ENCODE measurements at regions not wholly inside any gene's neighbourhood (a gene's known extent, or its start where the extent isn't known, plus 50 kb on each side); places are given as distances from the start of the nearest gene placed in this dataset.
A peak's percentile ranks its signal among the peaks of the same experiment; 100 is the strongest.
"Not testable (repeated sequence)": the region's sequence is repeated elsewhere in the genome, so short reads cannot be mapped to it uniquely, and the experiment has no call there.

DNA sequence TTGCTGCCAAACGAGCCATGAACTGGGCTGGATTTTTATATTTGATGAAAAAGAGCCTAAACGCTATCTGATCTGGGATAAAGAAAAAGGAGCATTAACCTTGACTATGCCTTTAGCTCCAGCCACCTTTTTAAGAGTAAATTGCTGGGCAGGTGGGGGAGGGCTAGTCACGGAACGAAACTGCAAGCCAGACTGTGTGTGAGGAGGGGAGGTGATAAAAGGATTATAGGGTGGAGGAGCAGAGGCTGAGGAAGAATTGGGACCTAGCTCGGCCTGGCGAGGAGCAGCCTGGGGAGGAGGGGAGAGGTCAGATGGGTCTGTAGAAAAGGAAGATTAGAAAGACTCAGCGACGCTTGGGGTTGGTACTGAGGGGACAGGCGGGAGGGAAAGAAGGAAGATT is 183.1 kb downstream of the CD83 start:
- H3K27ac ChIP-seq (ENCODE audit: extremely low read depth, low read depth, low read length); H3K4me1 ChIP-seq (ENCODE audit: control insufficient read depth, insufficient read depth, low read length); H3K36me3 ChIP-seq (ENCODE audit: control insufficient read depth in 2 of 2, insufficient read depth in 1 of 2, low read length in 2 of 2); H3K4me3 ChIP-seq (ENCODE audit: low read depth, low read length); POLR2A ChIA-PET; CTCF ChIA-PET; H3K9me3 ChIP-seq (ENCODE audit: control insufficient read depth, insufficient read depth, low read depth, low read length): not testable (repeated sequence)

DNA sequence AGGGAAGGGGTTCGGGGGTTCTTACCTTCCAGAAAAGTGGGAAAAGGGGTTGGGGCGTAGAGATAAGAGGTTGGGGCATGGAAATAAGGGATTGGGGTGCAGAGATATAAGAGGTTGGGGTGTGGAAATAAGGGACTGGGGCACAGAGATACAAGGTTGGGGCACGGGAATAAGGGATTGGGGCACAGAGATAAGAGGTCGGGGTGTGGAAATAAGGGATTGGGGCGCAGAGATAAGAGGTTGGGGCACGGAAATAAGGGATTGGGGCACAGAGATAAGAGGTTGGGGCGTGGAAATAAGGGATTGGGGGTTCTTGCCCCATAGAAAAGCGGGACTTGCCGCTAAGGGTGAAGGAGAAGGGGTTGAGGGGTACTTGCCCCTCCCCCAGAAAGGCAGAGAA is 183.9 kb downstream of the CD83 start:
- H3K27ac ChIP-seq (ENCODE audit: extremely low read depth, low read depth, low read length); POLR2A ChIA-PET; H3K36me3 ChIP-seq (ENCODE audit: control insufficient read depth in 2 of 2, insufficient read depth in 1 of 2, low read length in 2 of 2); CTCF ChIA-PET; H3K9me3 ChIP-seq (ENCODE audit: control insufficient read depth, insufficient read depth, low read depth, low read length); H3K4me3 ChIP-seq (ENCODE audit: low read depth, low read length); H3K4me1 ChIP-seq (ENCODE audit: control insufficient read depth, insufficient read depth, low read length): not testable (repeated sequence)

DNA sequence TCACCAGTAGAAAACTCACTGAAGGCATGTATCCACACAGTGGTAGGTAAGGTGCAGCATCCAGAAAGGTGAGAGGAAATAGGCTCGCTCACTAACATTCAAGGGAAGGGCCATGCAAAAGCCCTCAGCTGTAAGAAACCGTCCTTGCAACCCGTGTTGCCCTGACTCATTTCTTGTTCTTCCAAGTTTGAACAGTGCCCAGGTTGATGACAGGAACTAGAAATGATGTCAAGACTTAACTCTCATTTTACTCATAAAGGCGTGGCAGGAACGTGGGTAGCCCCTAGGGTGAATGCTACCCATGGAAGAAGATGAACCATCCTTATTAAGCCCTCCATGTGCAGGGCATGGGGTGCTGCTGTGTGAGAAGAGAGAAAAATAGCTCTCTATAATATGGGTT is 187.6 kb downstream of the CD83 start:
- POLR2A ChIA-PET = no interaction called here
- TF ChIP-seq ZNF549 (tag by site-specific recombination; IDR thresholded peaks at IDR 0.05) (no peak), ZNF354C (tag by site-specific recombination; IDR thresholded peaks at IDR 0.05; ENCODE audit: borderline replicate concordance, low read depth) (no peak), GLI2 (tag by site-specific recombination; IDR thresholded peaks at IDR 0.05; ENCODE audit: borderline replicate concordance, low read depth) (no peak)
- H3K4me1 ChIP-seq (ENCODE audit: control insufficient read depth, insufficient read depth, low read length) = peaks cover 5% of the 10 kb centered on the region; the same call in 1 of the 2 replicates

DNA sequence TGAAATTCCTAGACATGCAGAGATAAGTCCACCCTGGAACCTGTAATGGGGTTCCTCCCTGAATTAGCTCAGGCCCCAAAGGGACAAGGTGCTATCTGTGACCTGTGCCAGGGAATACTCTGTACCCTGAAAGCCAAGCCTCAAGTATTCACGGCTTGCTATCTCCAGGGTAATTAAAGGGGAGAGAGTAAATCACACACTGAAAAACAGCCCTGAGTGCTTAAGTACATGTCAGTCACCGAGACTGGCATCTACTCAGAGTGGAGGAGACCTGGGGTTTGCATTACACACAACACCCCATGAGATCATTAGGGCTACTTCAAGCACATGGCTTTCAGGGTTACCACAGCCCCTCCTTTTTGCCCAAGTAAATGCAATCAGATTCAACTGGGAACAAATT is 188.1 kb downstream of the CD83 start:
- H3K36me3 ChIP-seq (ENCODE audit: control insufficient read depth in 2 of 2, insufficient read depth in 1 of 2, low read length in 2 of 2) = no peaks in the 10 kb centered on the region
- no peaks in the 10 kb centered on the region for H3K9me3 ChIP-seq (ENCODE audit: control insufficient read depth, insufficient read depth, low read depth, low read length)
- peak; percentile 46 for TF ChIP-seq SP7 (tag by site-specific recombination; IDR thresholded peaks at IDR 0.05)
- no peak for TF ChIP-seq KLF1 (tag by site-specific recombination; IDR thresholded peaks at IDR 0.05)
- ChIA-PET POLR2A (no interaction called here), CTCF (interaction anchor here (0.6 kb wide), 1 partner anchor 807 kb away, joined by 3 read pairs; no protein-coding TSS in a partner anchor)
- H3K27ac ChIP-seq (ENCODE audit: extremely low read depth, low read depth, low read length) = no peak overlapping the region
- peaks cover 5% of the 10 kb centered on the region; the same call in 1 of the 2 replicates for H3K4me1 ChIP-seq (ENCODE audit: control insufficient read depth, insufficient read depth, low read length)
- no peak overlapping the region for H3K4me3 ChIP-seq (ENCODE audit: low read depth, low read length)

More for the DNA sequence above, 187.6 kb downstream of the CD83 start:
- H3K36me3 ChIP-seq (ENCODE audit: control insufficient read depth in 2 of 2, insufficient read depth in 1 of 2, low read length in 2 of 2) = no peaks in the 10 kb centered on the region
- CTCF ChIA-PET = no interaction called here
- no peak overlapping the region for H3K27ac ChIP-seq (ENCODE audit: extremely low read depth, low read depth, low read length)
- no peak overlapping the region for H3K4me3 ChIP-seq (ENCODE audit: low read depth, low read length)
- no peaks in the 10 kb centered on the region for H3K9me3 ChIP-seq (ENCODE audit: control insufficient read depth, insufficient read depth, low read depth, low read length)

DNA sequence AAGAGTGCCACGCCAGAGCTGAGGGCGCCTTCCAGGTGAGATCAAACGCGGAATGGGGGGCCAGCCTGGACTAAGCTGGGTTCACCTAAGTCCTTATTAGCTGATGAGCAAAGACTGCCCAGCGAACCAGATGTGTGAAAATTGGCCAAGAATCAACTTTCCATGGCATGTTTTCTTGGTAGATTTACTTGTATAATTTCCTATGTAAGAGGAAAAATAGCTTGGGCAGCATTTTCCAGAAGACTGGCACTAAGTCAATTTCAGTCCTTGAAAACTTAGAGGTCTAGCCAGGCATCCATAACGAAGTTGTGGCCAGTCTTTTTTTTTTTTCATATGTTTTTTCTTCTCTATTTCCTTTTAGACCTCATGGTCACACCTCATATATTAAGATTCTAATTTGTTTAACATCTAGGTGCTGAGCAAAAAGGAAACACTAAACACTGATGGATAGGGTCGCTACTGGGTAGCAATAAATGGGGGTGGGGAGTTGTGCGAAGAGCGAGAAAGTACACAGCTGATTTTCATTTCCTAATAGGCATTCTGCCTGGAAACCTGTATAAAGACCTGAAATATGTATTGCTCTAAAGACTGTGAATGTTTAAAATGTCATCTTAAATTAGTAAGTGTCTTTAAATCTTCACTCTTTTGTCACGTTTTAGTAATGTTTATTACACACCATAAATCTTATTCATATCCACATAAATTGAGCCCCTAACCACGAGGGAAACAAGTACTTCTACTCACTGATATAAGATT is 188.8 kb downstream of the CD83 start:
- H3K4me3 ChIP-seq (ENCODE audit: low read depth, low read length) = no peak overlapping the region
- peaks cover 5% of the 10 kb centered on the region; the same call in 1 of the 2 replicates for H3K4me1 ChIP-seq (ENCODE audit: control insufficient read depth, insufficient read depth, low read length)
- ChIA-PET POLR2A (no interaction called here), CTCF (interaction anchor here (0.6 to 2.1 kb wide), 2 partner anchors 11 to 807 kb away, joined by 3 to 6 read pairs; no protein-coding TSS in a partner anchor)
- H3K9me3 ChIP-seq (ENCODE audit: control insufficient read depth, insufficient read depth, low read depth, low read length) = no peaks in the 10 kb centered on the region
- H3K27ac ChIP-seq (ENCODE audit: extremely low read depth, low read depth, low read length) = no peak overlapping the region
- no peaks in the 10 kb centered on the region for H3K36me3 ChIP-seq (ENCODE audit: control insufficient read depth in 2 of 2, insufficient read depth in 1 of 2, low read length in 2 of 2)
- TF ChIP-seq ZNF335 (tag by site-specific recombination; conservative IDR thresholded peaks at IDR 0.05) (peak; percentile 27; the same call in 1 of the 2 replicates), BCL11A (tag by site-specific recombination; IDR thresholded peaks at IDR 0.05; ENCODE audit: low read depth) (no peak), ZBTB20 (tag by site-specific recombination; IDR thresholded peaks at IDR 0.05) (peak; percentile 74), GLI2 (tag by site-specific recombination; IDR thresholded peaks at IDR 0.05; ENCODE audit: borderline replicate concordance, low read depth) (no peak)

DNA sequence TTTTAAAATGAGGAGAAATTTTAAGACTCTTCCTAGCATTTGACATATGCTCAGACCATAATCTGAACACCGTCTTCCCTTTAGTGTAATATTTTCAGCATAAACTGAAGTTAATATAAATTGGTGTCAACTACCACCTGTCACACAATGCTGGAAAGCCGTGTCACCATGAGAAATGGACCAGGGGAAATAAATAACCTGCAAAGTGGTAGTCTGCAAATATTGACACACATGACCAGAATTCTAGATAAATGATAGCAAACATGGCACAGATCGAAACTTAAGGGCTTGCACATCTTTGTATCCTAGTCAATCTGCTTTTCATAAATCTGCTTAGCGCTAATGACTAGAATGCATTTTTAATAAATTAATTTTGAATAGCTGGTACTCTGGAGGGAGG is 191.9 kb downstream of the CD83 start:
- Histone ChIP-seq H3K4me3 (ENCODE audit: low read depth, low read length) (no peak overlapping the region), H3K36me3 (ENCODE audit: control insufficient read depth in 2 of 2, insufficient read depth in 1 of 2, low read length in 2 of 2) (no peaks in the 10 kb centered on the region), H3K9me3 (ENCODE audit: control insufficient read depth, insufficient read depth, low read depth, low read length) (no peaks in the 10 kb centered on the region), H3K27ac (ENCODE audit: extremely low read depth, low read depth, low read length) (no peak overlapping the region), H3K4me1 (ENCODE audit: control insufficient read depth, insufficient read depth, low read length) (peaks cover 5% of the 10 kb centered on the region; the same call in 1 of the 2 replicates)
- CTCF ChIA-PET = interaction anchor here (0.6 kb wide), 1 partner anchor 1329 kb away, joined by 4 read pairs; no protein-coding TSS in a partner anchor
- POLR2A ChIA-PET = no interaction called here
- TF ChIP-seq, protein P1, sequence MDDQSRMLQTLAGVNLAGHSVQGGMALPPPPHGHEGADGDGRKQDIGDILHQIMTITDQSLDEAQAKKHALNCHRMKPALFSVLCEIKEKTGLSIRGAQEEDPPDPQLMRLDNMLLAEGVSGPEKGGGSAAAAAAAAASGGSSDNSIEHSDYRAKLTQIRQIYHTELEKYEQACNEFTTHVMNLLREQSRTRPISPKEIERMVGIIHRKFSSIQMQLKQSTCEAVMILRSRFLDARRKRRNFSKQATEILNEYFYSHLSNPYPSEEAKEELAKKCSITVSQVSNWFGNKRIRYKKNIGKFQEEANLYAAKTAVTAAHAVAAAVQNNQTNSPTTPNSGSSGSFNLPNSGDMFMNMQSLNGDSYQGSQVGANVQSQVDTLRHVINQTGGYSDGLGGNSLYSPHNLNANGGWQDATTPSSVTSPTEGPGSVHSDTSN (CRISPR knock-in tag; IDR thresholded peaks at IDR 0.05) = no peak
- no peak for TF ChIP-seq KLF16 (tag by site-specific recombination; IDR thresholded peaks at IDR 0.05)
- TF ChIP-seq, protein P2, sequence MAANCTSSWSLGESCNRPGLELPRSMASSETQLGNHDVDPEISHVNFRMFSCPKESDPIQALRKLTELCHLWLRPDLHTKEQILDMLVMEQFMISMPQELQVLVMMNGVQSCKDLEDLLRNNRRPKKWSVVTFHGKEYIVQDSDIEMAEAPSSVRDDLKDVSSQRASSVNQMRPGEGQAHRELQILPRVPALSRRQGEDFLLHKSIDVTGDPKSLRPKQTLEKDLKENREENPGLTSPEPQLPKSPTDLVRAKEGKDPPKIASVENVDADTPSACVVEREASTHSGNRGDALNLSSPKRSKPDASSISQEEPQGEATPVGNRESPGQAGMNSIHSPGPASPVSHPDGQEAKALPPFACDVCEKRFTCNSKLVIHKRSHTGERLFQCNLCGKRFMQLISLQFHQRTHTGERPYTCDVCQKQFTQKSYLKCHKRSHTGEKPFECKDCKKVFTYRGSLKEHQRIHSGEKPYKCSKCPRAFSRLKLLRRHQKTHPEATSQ (tag by site-specific recombination; IDR thresholded peaks at IDR 0.05) = no peak
- TF ChIP-seq, protein P3, sequence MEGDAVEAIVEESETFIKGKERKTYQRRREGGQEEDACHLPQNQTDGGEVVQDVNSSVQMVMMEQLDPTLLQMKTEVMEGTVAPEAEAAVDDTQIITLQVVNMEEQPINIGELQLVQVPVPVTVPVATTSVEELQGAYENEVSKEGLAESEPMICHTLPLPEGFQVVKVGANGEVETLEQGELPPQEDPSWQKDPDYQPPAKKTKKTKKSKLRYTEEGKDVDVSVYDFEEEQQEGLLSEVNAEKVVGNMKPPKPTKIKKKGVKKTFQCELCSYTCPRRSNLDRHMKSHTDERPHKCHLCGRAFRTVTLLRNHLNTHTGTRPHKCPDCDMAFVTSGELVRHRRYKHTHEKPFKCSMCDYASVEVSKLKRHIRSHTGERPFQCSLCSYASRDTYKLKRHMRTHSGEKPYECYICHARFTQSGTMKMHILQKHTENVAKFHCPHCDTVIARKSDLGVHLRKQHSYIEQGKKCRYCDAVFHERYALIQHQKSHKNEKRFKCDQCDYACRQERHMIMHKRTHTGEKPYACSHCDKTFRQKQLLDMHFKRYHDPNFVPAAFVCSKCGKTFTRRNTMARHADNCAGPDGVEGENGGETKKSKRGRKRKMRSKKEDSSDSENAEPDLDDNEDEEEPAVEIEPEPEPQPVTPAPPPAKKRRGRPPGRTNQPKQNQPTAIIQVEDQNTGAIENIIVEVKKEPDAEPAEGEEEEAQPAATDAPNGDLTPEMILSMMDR (tag by site-specific recombination; IDR thresholded peaks at IDR 0.05) = no peak
- no peak for TF ChIP-seq ZNF24 (tag by site-specific recombination; IDR thresholded peaks at IDR 0.05)
- TF ChIP-seq ZNF654 (tag by site-specific recombination; IDR thresholded peaks at IDR 0.05; ENCODE audit: low read depth) = no peak
- TF ChIP-seq ZNF169 (tag by site-specific recombination; IDR thresholded peaks at IDR 0.05) = no peak
- TF ChIP-seq ZNF350 (tag by site-specific recombination; IDR thresholded peaks at IDR 0.05) = no peak
